GM19035 (cell line): ENCODE measurements at regions not wholly inside any gene's neighbourhood (a gene's known extent, or its start where the extent isn't known, plus 50 kb on each side); places are given as distances from the start of the nearest gene placed in this dataset.
"Not testable (repeated sequence)": the region's sequence is repeated elsewhere in the genome, so short reads cannot be mapped to it uniquely, and the experiment has no call there.

Source experiments
- ATAC-seq: cut with Tn5 transposase; IDR thresholded peaks from one replicate; pipeline ENCODE4 v1.9.1; 2021; ENCODE audit not compliant: unreplicated experiment

- ATAC-seq, result no peak
Observed at GRCh38 chr12:89230376-89231315, 121.7 kb downstream of the DUSP6 start.

- ATAC-seq, result no peak
Observed at GRCh38 chr12:89228491-89228890, 123.8 kb downstream of the DUSP6 start.

- ATAC-seq, result no peak
Observed at GRCh38 chr12:89227774-89228173, 124.5 kb downstream of the DUSP6 start.

GRCh38 chr12:89225808-89226411 lies 126.4 kb downstream of the DUSP6 start:
- peak; percentile 51 for ATAC-seq

GRCh38 chr12:89225401-89225800 lies 126.9 kb downstream of the DUSP6 start:
- ATAC-seq, result peak; percentile 71

- not testable (repeated sequence) for ATAC-seq
Observed at GRCh38 chr12:89222580-89222979, 129.7 kb downstream of the DUSP6 start.

GRCh38 chr12:89217472-89217871 lies 134.8 kb downstream of the DUSP6 start:
- no peak for ATAC-seq

GRCh38 chr12:89216211-89216952 lies 135.9 kb downstream of the DUSP6 start:
- ATAC-seq, result no peak

- no peak for ATAC-seq
Observed at GRCh38 chr12:89215196-89215595, 137.1 kb downstream of the DUSP6 start.

GRCh38 chr12:89213747-89214146 lies 138.6 kb downstream of the DUSP6 start:
- ATAC-seq, result no peak

GRCh38 chr12:89213139-89213538 lies 139.2 kb downstream of the DUSP6 start:
- ATAC-seq, result no peak

- no peak for ATAC-seq
Observed at GRCh38 chr12:89212339-89212771, 139.9 kb downstream of the DUSP6 start.

GRCh38 chr12:89211456-89211855 lies 140.8 kb downstream of the DUSP6 start:
- ATAC-seq, result no peak

GRCh38 chr12:89210277-89210676 lies 142.0 kb downstream of the DUSP6 start:
- no peak for ATAC-seq

- ATAC-seq, result no peak
Observed at GRCh38 chr12:89208661-89209096, 143.6 kb downstream of the DUSP6 start.

- no peak for ATAC-seq
Observed at GRCh38 chr12:89206390-89206789, 145.9 kb downstream of the DUSP6 start.

- ATAC-seq, result no peak
Observed at GRCh38 chr12:89205517-89205916, 146.8 kb downstream of the DUSP6 start.

- no peak for ATAC-seq
Observed at GRCh38 chr12:89203144-89203543, 149.2 kb downstream of the DUSP6 start.

- no peak for ATAC-seq
Observed at GRCh38 chr12:89200217-89200616, 152.1 kb downstream of the DUSP6 start.

GRCh38 chr12:89195470-89195869 lies 156.8 kb downstream of the DUSP6 start:
- no peak for ATAC-seq

- ATAC-seq, result no peak
Observed at GRCh38 chr12:89194683-89195082, 157.6 kb downstream of the DUSP6 start.
